ENCODE measurements at regions not wholly inside any gene's neighbourhood (a gene's known extent, or its start where the extent isn't known, plus 50 kb on each side); places are given as distances from the start of the nearest gene placed in this dataset.
"Not testable (repeated sequence)": the region's sequence is repeated elsewhere in the genome, so short reads cannot be mapped to it uniquely, and the experiment has no call there.

DNA sequence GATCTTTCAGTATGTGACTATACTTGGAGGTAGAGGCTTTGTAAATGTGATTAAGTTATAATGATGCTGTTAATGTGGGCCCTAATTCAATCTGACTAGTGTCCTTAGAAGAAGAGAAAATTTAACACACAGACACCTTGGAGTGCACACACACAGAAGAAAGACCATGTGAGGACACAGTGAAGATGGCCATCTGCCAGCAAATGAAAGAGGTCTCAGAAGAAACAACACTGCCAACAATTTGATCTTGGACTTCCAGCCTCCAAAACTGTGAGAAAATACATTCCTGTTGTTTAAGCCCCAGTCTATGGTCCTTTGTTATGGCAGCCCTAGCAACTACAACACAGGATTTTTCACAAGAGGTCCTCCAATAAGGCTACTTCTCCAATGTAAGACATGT is 120.9 kb upstream of the ABCB5 start (continued):
- no peak for TF ChIP-seq ZNF462 (CRISPR knock-in tag; IDR thresholded peaks at IDR 0.05)
- no peak for TF ChIP-seq ZNF114 (CRISPR knock-in tag; IDR thresholded peaks at IDR 0.05)
- TF ChIP-seq POLR2AphosphoS5 (IDR thresholded peaks at IDR 0.05; ENCODE audit: low read depth), result no peak
- TF ChIP-seq EZH2 (IDR thresholded peaks at IDR 0.05; ENCODE audit: low read depth, unreplicated experiment), result no peak
- TF ChIP-seq CREB1 (CRISPR knock-in tag; IDR thresholded peaks at IDR 0.05; ENCODE audit: low read depth), result no peak
- TF ChIP-seq, protein P1, sequence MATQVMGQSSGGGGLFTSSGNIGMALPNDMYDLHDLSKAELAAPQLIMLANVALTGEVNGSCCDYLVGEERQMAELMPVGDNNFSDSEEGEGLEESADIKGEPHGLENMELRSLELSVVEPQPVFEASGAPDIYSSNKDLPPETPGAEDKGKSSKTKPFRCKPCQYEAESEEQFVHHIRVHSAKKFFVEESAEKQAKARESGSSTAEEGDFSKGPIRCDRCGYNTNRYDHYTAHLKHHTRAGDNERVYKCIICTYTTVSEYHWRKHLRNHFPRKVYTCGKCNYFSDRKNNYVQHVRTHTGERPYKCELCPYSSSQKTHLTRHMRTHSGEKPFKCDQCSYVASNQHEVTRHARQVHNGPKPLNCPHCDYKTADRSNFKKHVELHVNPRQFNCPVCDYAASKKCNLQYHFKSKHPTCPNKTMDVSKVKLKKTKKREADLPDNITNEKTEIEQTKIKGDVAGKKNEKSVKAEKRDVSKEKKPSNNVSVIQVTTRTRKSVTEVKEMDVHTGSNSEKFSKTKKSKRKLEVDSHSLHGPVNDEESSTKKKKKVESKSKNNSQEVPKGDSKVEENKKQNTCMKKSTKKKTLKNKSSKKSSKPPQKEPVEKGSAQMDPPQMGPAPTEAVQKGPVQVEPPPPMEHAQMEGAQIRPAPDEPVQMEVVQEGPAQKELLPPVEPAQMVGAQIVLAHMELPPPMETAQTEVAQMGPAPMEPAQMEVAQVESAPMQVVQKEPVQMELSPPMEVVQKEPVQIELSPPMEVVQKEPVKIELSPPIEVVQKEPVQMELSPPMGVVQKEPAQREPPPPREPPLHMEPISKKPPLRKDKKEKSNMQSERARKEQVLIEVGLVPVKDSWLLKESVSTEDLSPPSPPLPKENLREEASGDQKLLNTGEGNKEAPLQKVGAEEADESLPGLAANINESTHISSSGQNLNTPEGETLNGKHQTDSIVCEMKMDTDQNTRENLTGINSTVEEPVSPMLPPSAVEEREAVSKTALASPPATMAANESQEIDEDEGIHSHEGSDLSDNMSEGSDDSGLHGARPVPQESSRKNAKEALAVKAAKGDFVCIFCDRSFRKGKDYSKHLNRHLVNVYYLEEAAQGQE (IDR thresholded peaks at IDR 0.05; ENCODE audit: unreplicated experiment), result no peak

DNA sequence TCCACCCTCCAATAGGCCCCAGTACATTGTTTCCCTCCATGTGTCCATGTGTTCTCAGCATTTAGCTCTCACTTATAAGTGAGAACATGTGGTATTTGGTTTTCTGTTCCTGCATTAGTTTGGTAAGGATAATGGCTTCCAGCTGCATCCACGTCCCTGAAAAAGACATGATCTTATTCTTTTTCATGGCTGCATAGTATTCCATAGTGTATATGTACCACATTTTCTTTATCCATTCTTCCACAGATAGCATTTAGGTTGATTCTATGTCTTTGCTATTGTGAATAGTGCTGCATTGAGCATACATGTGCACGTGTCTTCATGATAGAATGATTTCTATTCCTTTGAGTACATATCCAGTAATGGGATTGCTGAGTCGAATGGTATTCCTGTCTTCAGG is 114.0 kb upstream of the ABCB5 start:
- H3K27ac ChIP-seq (ENCODE audit: low read depth); H3K36me3 ChIP-seq (ENCODE audit: insufficient read depth); H3K27me3 Mint-ChIP-seq (ENCODE audit: insufficient read depth, low read depth, poor library complexity); H3K27ac Mint-ChIP-seq; H3K9me2 ChIP-seq (ENCODE audit: insufficient read depth); H3K4me3 ChIP-seq; DNase-seq (ENCODE audit: low spot score); ATAC-seq; H4K20me1 ChIP-seq (replicated peaks; ENCODE audit: insufficient read depth); H3K36me3 Mint-ChIP-seq (ENCODE audit: low read depth); H3F3A ChIP-seq (replicated peaks; ENCODE audit: low read depth); H3K4me2 ChIP-seq; H2AFZ ChIP-seq; H3K4me1 Mint-ChIP-seq; H3K27me3 ChIP-seq (ENCODE audit: insufficient read depth); H3K4me3 Mint-ChIP-seq; H3K4me1 ChIP-seq (ENCODE audit: insufficient read depth); H3K79me2 ChIP-seq (replicated peaks; ENCODE audit: insufficient read depth): not testable (repeated sequence)
- peaks cover 19% of the 10 kb centered on the region; the same call in 2 of the 3 replicates for H3K9me3 Mint-ChIP-seq
